ENCODE measurements at regions not wholly inside any gene's neighbourhood (a gene's known extent, or its start where the extent isn't known, plus 50 kb on each side); places are given as distances from the start of the nearest gene placed in this dataset.
A peak's percentile ranks its signal among the peaks of the same experiment; 100 is the strongest.

DNA sequence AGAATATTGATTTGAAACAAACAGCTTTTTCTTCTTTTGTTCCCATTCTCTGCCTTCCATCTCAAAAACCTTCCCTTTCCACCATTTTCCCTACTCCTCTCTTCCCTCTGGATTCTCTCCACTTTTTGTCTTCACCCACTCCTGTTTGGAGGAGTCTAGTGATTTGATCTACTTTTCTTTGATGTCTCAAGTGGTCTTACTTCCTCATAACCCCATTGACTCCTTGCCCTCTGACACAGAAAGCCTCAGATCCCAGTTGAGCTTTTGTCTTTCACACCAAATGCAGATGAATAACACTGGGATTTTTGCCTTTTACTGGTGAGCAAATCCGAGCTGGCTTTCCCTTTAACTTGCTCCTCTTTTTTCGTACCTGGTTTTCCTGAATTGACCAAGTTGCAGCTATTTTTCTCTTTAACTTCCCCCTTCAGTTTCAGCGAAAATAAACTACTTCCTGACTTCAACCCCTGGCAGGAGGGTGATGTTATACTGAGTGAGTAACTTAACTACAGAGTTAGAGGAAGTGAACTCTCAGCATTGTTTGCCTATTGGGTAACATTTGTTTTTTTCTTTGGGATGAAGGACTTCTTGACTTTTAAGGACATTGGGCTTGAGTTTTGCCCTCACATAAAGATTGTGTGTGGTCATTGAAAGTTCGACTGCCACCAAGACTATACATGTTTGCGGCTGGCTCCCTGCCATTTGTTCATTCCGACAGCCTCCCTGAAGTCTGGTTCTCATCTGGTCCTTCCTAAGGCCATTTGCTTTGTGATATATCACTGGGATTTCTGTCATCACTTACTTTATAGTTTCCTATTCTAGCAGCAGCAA, 392.8 kb upstream of the NR3C2 start:
- H3K9me2 ChIP-seq = no peaks in the 10 kb centered on the region
- DNase-seq = no peak
- peak overlapping the region; percentile 58; the same call in 1 of the 2 replicates for H3K4me2 ChIP-seq
- no peak overlapping the region for H3K9ac ChIP-seq
- peak overlapping the region in 1 of 2 experiments; percentile 58; a peak in 2 of 4 replicates for H3K27ac ChIP-seq (ENCODE audit: low read depth in 2 of 2, low read length in 1 of 2)
- no peaks in the 10 kb centered on the region; the same call in 1 of the 2 replicates for H3K27me3 ChIP-seq (ENCODE audit: insufficient read depth)
- H3F3A ChIP-seq (replicated peaks; ENCODE audit: insufficient read depth) = peaks cover 9% of the 10 kb centered on the region
- 5% methylated on average over 6 of the region's 6 CpGs for WGBS (ENCODE audit: low lambda C conversion rate)
- H3K9me3 ChIP-seq = no peaks in the 10 kb centered on the region
- H3K79me2 ChIP-seq (ENCODE audit: insufficient read depth) = no peaks in the 10 kb centered on the region
- H3K36me3 ChIP-seq (replicated peaks in 1 of 2; ENCODE audit: control insufficient read depth in 1 of 2, insufficient read depth in 2 of 2, low read length in 1 of 2) = no peaks in the 10 kb centered on the region
- POLR2A ChIA-PET = no interaction called here
- peaks cover 0 to 14% of the 10 kb centered on the region in 2 experiments; a peak in 1 of 4 replicates for H3K4me1 ChIP-seq (ENCODE audit: control insufficient read depth in 1 of 2, insufficient read depth in 2 of 2, low read depth in 1 of 2, low read length in 1 of 2)
- no peak overlapping the region for H3K4me3 ChIP-seq (ENCODE audit: low read depth in 2 of 2, low read length in 1 of 2)
- TF ChIP-seq CHD2 (IDR thresholded peaks at IDR 0.05; ENCODE audit: low read length, partially characterized antibody) (no peak), TCF12 (IDR thresholded peaks at IDR 0.05) (peak; percentile 62), RCOR1 (IDR thresholded peaks at IDR 0.05; ENCODE audit: low read length) (no peak)
- TF ChIP-seq, protein P1, sequence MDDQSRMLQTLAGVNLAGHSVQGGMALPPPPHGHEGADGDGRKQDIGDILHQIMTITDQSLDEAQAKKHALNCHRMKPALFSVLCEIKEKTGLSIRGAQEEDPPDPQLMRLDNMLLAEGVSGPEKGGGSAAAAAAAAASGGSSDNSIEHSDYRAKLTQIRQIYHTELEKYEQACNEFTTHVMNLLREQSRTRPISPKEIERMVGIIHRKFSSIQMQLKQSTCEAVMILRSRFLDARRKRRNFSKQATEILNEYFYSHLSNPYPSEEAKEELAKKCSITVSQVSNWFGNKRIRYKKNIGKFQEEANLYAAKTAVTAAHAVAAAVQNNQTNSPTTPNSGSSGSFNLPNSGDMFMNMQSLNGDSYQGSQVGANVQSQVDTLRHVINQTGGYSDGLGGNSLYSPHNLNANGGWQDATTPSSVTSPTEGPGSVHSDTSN (IDR thresholded peaks at IDR 0.05) = peak; percentile 35; the same call in 1 of the 2 replicates
- no peaks in the 10 kb centered on the region for H4K20me1 ChIP-seq (ENCODE audit: insufficient read depth)
- H2AFZ ChIP-seq (ENCODE audit: low read depth) = peak overlapping the region; percentile 88
- CTCF ChIA-PET = interaction anchor here (0.7 kb wide), 1 partner anchor 39 kb away, joined by 3 read pairs; no protein-coding TSS in a partner anchor

DNA sequence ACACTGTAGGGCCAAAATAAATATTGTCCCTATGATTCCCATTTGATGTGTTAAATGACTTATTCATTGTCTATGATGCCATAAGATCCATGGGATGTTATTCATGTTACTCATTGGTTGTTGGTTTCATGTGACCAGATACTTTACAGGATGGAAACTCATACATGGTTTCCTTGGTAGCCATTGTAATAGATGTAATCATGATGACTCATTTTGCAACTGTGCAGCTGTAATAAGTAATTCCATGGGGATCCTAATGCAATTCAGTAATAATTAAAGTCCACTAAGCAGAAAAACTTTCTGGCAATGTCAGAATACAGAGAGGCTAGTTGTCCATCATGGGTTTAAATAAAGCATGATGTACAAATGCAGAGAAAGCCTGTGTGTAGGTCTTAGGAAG, 389.7 kb upstream of the NR3C2 start:
- DNase-seq = no peak
- TF ChIP-seq FOXJ3 (CRISPR knock-in tag; IDR thresholded peaks at IDR 0.05) (no peak), TCF12 (IDR thresholded peaks at IDR 0.05) (peak; percentile 70), FOXM1 (IDR thresholded peaks at IDR 0.05; ENCODE audit: low read depth) (no peak), SMC3 (IDR thresholded peaks at IDR 0.05; ENCODE audit: low read depth, low read length) (no peak), JUND (IDR thresholded peaks at IDR 0.05) (peak; percentile 62), NFIC (IDR thresholded peaks at IDR 0.05; ENCODE audit: borderline replicate concordance) (no peak), FOSL2 (IDR thresholded peaks at IDR 0.05; ENCODE audit: borderline replicate concordance, low read depth) (peak; percentile 83; the same call in 1 of the 2 replicates), GABPA (IDR thresholded peaks at IDR 0.05; ENCODE audit: low read depth) (no peak), TEAD4 (IDR thresholded peaks at IDR 0.05; ENCODE audit: borderline replicate concordance, insufficient read depth) (no peak), NRF1 (IDR thresholded peaks at IDR 0.05; ENCODE audit: low read depth, low read length) (no peak), CHD2 (IDR thresholded peaks at IDR 0.05; ENCODE audit: low read length, partially characterized antibody) (no peak), YY1 (IDR thresholded peaks at IDR 0.05; ENCODE audit: low read depth) (no peak), EZH2phosphoT487 (IDR thresholded peaks at IDR 0.05; ENCODE audit: borderline replicate concordance, low read depth) (no peak), TAF1 (IDR thresholded peaks at IDR 0.05; ENCODE audit: borderline replicate concordance, low read depth, low read length) (no peak), MEF2A (IDR thresholded peaks at IDR 0.05; ENCODE audit: borderline replicate concordance, low read depth) (no peak)
- TF ChIP-seq, protein P1 (IDR thresholded peaks at IDR 0.05) = 0 out of 2 replicates have a peak, but pooled peaks have one; percentile 26
- TF ChIP-seq, protein P2, sequence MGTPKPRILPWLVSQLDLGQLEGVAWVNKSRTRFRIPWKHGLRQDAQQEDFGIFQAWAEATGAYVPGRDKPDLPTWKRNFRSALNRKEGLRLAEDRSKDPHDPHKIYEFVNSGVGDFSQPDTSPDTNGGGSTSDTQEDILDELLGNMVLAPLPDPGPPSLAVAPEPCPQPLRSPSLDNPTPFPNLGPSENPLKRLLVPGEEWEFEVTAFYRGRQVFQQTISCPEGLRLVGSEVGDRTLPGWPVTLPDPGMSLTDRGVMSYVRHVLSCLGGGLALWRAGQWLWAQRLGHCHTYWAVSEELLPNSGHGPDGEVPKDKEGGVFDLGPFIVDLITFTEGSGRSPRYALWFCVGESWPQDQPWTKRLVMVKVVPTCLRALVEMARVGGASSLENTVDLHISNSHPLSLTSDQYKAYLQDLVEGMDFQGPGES (IDR thresholded peaks at IDR 0.05; ENCODE audit: low read depth, low read length) = no peak
- TF ChIP-seq, protein P3, sequence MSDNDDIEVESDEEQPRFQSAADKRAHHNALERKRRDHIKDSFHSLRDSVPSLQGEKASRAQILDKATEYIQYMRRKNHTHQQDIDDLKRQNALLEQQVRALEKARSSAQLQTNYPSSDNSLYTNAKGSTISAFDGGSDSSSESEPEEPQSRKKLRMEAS (IDR thresholded peaks at IDR 0.05; ENCODE audit: low read depth) = no peak
- TF ChIP-seq, protein P4, sequence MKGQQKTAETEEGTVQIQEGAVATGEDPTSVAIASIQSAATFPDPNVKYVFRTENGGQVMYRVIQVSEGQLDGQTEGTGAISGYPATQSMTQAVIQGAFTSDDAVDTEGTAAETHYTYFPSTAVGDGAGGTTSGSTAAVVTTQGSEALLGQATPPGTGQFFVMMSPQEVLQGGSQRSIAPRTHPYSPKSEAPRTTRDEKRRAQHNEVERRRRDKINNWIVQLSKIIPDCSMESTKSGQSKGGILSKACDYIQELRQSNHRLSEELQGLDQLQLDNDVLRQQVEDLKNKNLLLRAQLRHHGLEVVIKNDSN (IDR thresholded peaks at IDR 0.05; ENCODE audit: borderline replicate concordance, low read depth) = peak; percentile 45; the same call in 1 of the 2 replicates

More for the DNA sequence above, 389.7 kb upstream of the NR3C2 start:
- Histone ChIP-seq H3K9me3 (no peaks in the 10 kb centered on the region), H2AFZ (ENCODE audit: low read depth) (no peak overlapping the region), H3K9ac (no peak overlapping the region), H3F3A (replicated peaks; ENCODE audit: insufficient read depth) (peaks cover 9% of the 10 kb centered on the region), H3K27ac (ENCODE audit: low read depth in 2 of 2, low read length in 1 of 2) (peak overlapping the region in 1 of 2 experiments; percentile 69; a peak in 2 of 4 replicates), H3K4me1 (ENCODE audit: control insufficient read depth in 1 of 2, insufficient read depth in 2 of 2, low read depth in 1 of 2, low read length in 1 of 2) (peaks cover 0 to 14% of the 10 kb centered on the region in 2 experiments; a peak in 1 of 4 replicates), H3K4me3 (ENCODE audit: low read depth in 2 of 2, low read length in 1 of 2) (no peak overlapping the region), H3K36me3 (replicated peaks in 1 of 2; ENCODE audit: control insufficient read depth in 1 of 2, insufficient read depth in 2 of 2, low read length in 1 of 2) (no peaks in the 10 kb centered on the region), H3K4me2 (peak overlapping the region; percentile 8; the same call in 1 of the 2 replicates), H4K20me1 (ENCODE audit: insufficient read depth) (no peaks in the 10 kb centered on the region), H3K27me3 (ENCODE audit: insufficient read depth) (no peaks in the 10 kb centered on the region), H3K9me2 (no peaks in the 10 kb centered on the region), H3K79me2 (ENCODE audit: insufficient read depth) (no peaks in the 10 kb centered on the region)
- CTCF ChIA-PET = no interaction called here
- POLR2A ChIA-PET = no interaction called here

Measured in SK-N-SH (cell line).